RPMI7951 (cell line): ENCODE measurements at regions not wholly inside any gene's neighbourhood (a gene's known extent, or its start where the extent isn't known, plus 50 kb on each side); places are given as distances from the start of the nearest gene placed in this dataset.
"Not testable (repeated sequence)": the region's sequence is repeated elsewhere in the genome, so short reads cannot be mapped to it uniquely, and the experiment has no call there.

Experiments used
- DNase-seq: peaks from one replicate; pipeline ENCODE4 v3.0.0-alpha.2; 2012; ENCODE audit warnings: low read depth

DNA sequence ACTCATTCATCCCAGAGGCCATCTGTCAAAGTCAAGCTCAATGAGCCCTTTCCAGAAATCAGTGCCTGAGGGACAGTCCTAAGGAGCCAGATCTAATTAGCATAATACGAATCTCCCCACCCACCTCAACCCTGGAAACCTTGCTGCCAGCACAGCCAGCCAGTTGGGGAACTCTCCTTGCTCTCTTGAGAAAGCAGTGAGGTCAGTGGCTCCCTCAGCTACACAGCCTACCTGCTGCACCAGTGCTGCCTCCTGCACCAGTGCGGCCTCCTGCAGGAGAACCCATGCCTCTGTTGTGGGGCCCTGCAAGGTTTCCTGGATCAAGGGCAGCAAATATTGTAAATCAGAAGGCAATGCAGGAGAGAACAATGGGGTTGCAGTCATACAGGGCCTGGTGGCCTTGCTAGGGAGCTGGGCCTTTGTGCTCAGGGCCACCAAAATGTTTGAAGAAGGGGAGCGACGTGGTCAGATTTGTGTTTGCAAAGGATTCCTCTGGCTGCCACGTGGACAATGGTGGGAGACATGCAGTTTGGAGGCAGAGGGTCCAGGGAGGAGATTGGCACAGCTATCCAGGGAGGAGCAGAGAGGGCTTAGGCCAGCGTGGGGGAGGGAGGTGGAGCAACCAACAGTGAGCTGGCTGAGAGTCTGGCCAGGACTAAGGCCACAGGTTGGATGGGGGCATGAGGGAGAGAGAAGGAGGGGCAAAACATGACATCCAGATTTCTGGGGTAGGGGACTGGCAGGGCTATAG, 124.3 kb upstream of the MAMLD1 start:
- no peak for DNase-seq

DNA sequence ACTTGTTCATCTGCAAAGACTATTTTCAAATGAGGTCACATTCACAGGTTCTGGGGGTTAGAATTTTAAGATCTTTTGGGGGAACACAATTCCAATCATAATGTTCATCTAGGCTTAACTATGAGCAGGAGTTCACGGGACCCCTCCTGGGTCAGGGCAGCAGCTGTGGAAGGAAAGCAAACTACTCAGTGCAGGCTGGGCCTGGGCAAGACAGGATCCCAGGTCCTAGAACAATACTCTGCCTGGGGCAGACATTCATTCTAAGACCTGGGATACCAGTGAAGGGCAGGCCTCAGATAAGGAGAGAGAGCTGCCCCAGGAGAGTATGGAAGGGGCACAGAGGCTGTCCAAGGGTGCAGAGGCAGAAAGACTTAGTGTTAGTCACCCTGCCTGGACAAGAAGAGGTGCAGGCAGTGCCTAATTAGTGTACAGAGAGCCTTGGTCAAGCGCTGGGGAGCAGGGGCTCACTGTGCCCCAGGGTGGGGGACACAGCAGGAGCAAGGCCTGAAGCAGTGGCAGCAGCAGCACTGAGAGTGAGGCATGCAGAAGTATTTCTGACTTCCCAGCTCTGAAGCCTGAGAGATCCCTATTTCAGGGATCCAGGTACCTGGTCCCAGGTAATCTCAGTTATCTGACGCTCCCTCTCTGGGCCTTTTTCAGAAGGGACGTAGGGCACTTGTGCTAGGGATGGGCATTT, 123.0 kb upstream of the MAMLD1 start:
- DNase-seq, result no peak

DNA sequence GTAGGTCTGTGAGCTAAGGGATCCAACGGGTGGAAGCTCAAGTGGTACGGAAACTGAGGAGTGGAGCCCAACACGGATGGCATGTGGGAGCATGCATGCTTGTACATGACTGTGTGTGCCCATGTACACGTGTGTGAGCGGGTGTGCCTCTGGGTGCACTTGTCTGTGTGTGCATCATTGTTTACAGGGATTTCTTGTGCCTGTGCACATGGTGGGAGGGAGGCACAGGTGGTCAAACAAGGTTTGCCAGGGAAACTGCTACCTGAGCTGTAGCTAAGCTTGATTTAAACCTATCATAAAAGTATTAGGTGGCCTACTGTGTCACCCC, 122.5 kb upstream of the MAMLD1 start:
- no peak for DNase-seq

DNA sequence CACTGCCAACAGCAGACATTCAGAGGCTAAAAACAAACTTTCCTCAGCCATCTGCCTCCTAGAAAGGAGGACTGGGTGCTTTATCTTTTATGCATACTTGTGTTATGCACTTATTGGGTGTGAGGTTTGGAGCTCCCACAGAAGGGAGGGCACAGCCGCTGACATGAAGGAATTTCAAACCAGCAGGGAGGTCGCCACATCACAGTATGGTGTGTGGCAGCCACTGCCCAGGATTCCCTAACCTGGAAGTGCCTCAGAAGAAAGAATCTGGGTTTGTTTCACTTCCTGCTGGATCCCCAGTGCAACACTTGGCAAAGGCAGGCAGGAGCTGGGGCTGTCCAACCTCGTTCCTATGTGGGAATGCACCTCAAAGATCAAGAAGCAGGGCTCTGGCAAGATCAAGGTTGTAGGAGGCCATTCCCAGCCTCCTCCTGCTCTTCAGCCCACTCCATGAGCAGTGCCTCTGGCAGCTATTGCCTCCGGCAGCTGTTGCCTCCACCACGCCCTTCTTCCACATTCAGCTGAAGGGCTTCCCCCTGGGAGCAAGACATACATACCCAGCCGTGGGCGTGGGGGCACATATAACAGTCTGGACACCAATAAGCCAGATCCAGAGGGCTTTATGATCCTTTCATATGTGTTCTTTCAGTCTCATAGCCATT, 109.0 kb upstream of the MAMLD1 start:
- DNase-seq, result no peak

DNA sequence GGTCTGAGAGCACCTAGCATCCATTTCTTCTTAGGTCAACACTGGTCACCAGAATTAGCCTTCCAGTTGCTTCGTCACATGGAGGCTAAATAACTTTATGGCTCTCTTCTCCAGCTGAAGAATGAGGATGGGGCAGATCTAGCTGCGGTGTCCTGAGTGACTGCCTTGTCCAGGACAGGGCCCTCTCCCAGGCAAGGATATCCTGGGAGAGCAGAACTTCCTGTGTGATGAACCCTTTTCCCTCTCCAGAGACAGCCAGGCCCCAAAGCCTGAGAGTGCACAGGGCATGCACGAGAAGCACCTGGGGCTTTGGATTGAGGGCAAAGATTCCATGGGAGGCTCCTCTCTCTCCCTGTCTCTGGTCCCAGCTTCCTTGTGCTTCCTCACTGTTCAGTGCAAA, 108.2 kb upstream of the MAMLD1 start:
- no peak for DNase-seq

DNA sequence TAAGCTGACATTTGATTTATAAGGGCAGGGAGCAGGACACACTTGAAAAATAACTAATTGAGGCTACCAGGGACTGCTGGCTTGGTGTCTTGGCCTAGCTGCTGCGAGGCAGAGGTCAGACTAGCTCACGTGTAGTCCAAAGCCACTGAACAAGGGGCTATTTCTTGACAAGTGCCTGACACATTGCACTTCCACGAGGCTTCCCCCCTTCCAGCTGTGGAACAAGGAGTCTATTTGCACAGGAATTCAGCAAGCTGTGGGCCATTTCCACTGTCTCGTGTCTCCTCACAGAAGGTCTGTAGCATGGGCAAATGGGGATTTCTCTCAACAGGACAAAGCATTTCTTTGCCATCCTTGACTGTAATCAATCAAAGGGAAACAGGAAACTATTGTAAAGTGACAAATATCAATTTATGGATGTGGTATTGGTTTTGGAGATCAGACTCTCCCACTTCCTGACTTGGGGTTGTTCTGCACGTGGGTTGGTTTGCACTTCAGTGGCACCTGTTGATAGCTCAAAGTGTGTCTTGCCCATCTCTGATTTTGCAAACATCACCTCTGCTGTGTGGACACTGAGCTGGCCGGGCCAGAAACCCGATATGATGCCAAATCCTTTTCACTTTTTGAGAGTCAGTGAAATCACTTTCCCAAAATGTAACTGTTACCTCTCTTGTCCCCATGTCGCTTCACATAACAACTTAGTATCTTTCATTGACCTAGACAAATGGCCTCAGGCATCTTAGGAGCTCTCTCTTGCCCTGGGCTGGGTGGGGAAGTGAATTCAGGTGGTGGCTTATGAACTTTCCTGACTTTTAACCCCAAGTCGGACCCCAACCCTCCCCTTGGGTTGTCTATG, 107.4 kb upstream of the MAMLD1 start:
- DNase-seq, result no peak

DNA sequence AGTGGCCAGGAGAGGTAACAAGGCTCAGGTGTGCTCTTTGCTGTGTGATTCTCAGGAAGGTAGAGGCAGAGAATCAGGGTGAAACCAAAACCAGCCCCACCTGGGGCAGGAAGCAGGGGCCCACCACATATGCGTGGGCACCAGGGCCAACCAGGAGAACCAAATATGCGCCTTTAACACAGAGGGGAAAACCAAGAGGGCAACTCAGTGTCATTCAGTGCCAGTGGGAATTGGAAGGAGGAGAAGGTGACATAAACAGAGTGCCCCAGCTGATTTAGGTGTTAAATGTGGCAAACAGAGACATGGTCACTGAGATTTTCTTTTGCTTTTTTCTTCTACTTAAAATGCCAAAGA, 106.8 kb upstream of the MAMLD1 start:
- DNase-seq, result no peak

DNA sequence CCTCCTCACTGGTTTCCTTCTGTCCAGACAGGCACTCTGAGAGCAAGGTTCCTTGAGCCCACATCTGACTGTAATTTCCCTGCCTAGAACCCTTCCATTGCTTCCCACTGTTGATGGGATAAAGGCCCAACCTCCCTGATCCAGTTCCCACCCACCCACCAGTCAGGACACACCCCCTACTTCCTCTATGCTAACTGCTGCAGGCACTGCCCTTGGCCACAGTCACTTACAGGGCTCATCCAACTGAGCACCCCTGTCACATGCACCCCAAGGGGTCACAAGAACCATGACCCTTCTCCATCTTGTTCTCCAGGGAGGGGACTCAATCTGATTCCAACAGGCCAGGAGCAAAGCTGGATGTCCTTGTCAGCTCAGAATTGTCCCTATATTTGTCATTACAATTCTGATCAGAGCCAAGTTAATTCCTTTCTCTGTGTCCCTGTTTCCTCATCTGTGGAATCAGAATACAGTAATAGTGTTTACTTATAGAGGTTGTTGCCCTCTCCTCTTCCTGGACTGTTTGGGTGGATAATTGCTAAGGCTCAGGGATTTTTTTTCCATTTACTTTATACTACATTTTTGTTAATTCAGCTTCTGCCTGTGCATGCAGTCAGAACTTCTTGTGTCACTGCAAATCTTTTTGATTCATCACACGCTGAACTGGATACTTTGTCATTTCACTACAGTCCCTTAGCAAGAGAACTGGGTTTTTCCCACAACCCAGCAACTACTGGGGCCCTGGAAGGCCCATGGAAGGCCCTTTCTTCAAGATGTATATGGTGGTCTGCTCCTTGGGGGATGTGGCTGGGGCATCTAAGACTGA, 105.6 kb upstream of the MAMLD1 start:
- no peak for DNase-seq

DNA sequence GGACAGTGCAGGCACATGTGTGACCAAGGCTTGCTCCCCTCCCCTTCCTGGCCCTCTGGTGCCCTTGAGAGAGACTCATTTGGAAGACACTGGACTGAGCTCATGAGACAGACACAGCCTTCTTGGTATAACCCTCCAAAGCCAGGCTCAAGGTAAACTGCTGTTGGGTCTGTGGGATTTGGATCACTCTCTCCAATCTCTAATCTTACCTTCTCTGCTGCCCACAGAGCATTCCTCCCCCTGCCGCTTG, 105.0 kb upstream of the MAMLD1 start:
- no peak for DNase-seq

DNA sequence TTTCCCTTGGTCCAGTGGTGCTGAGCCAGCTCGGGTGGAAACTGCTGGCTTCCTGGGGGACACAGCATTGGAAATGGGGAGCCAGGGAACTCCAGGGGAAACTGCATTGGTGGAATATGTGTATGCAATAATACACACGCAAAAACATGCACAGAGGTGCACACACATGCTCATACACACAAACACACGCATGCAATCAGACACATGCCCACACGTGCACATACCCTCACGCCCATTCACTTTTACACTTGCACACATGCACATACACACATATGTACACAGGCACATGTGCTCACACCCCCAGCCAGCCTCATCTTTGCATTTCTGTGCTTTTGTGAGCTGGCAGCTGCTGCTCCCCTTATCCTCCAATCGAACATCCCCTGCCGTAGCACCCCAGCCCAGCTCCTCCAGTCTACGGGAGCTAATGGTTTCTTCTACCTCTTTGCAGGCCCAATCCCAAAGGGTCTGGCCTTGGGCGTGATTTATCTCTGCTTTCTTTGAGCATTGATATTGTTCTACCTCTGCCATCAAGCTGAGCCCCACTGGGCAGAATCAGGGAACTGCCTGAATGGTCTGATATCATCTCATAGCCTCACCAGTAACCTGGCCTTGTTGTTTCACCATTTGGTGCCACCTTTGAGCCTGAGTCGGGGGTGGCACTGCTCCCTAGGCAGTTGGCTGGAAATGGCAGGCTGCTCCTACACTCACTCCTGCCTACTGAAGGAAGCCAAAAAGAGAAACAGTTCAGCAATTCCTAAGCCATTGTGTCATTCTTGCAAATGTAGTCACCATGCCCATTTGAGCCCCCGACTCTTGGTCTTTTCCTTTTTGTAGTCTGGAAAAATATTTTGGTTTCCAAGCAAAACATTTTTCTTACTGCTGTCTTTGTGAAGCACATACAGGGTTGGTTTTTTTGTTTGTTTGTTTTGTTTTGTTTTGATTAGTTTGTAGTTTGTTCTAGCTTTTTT, 104.4 kb upstream of the MAMLD1 start:
- peak; percentile 24 for DNase-seq

DNA sequence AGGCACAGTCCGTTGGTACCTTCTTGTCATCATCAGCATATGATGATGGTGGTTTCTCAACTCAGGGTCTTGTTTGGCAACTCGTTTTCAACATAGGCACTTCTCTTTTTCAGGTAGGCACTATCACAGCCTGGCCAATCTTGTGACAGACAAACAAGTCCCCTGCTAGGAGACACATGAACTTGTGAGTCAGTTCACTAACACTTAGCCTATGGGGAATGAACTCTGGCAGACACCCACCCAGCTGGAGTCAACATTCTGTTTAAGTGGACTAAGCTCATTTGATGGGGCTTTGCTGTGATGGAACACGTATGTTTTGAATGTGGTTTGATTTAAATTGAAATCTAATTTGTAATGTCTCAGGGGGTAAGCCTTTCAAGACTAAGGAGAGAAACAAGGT, 100.7 kb upstream of the MAMLD1 start:
- no peak for DNase-seq

DNA sequence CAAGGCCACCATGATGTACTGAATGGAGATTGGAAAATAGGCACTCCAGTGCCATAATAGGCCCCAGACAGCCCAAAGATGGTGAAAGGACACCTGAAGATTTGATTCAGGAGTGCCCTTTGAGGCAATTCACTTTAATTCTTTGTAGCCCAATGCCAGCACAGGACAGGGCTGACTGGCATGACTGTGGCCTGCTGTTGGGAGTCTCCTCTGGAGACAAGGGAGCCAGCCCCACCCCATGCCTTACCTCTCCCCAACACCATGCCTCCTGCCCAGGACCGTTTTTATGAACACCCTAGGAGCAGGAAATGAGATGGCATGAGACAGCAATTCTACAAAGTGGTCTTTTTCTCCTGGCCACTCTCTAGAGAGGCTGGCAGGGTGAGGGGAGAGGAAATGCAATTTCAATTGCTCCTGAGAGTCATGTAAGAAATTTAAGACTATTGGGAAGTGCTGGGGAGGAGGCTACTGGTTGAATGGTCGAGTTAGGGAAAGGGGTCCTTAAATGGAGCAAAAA, 94.2 kb upstream of the MAMLD1 start:
- no peak for DNase-seq

DNA sequence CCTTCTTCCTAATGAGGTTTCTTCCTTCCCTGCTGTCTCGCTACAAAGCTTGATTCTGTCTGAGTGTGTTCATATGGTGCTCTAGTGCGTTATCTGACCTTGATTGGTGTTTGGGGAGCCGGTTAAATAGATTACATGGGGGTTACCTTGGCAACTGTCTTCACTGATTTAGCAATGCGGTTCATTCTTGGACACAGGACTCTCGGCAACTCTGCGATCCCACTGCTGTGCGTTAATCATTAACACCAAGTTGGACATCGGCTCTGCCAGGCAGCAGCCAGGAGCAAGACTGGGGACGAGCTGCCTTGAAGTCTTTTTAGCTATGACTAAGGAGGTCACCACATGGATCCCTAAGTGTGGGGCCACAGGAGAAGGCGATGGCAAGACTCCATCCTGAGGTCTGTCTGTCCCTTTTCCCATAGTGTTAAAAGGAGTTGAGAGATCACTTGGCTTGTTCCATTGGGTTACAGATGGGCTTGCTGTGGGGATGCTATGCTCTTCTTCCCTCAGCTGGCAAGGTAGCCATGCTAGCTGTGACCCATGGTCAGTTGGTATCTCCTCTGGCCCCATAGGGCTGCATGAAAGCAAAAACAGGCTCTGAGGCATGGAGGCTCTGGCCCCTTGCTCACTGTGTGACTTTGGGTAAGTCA, 93.4 kb upstream of the MAMLD1 start:
- no peak for DNase-seq

DNA sequence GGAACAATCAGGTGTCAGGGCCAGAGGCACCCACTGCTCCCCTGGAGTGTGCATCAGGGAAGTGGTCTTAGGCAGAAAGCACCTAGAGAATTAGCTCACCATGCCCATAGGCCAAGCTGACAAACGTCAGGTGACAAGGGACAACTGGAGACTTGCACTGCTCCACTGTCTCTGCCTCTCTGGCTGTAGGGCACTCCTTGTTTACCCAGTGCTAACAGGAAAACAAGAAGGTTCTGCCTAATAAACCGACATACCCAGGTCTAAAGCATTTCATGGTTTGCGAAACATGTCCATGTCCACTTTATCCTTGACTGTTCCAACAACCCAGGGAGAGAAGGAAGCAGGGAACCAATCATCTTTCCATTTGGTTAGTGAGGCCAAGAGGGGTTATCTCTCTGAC, 92.5 kb upstream of the MAMLD1 start:
- DNase-seq, result no peak

DNA sequence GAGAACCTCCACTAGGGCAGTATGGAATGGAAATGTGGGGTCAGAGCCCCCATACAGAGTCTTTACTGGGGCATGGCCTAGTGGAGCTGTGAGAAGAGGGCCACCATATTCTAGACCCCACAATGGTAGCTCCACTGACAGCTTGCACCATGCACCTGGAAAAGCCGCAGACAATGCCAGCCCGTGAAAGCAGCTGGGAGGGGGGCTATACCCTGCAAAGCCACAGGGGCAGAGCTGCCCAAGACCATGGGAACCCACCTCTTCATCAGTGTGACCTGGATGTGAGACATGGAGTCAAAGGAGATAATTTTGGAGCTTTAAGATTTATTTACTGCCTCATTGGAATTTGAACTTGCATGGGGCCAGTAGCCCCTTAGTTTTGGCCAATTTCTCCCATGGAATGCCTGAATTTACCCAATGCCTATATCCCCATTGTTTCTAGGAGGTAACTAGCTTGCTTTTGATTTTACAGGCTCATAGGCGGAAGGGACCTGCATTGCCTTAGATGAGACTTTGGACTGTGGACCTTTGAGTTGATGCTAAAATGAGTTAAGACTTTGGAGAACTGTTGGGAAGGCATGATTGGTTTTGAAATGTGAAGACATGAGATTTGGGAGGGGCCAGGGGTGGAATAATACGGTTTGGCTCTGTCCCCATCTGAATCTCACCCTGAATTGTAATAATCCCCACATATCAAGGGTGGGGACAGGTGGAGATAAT, 89.4 kb upstream of the MAMLD1 start:
- not testable (repeated sequence) for DNase-seq

DNA sequence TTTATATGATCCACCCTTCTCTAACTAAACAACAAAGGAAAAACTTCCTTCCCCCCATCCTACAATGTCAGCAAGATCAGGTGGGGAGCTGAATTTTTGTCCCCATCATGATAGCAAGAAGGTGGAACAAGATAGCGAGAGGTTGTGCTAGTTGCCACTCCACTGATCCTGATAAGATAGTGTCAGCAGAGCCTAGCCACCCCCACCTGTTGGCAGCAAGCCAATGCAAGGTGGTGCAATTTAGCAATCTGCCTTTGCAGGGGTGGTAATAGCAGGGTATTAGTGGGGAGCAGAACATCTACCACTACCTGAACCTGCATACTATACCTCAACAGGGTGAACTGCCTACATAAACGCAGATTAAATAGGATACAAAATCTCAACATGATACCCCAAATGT, 80.2 kb upstream of the MAMLD1 start:
- no peak for DNase-seq

DNA sequence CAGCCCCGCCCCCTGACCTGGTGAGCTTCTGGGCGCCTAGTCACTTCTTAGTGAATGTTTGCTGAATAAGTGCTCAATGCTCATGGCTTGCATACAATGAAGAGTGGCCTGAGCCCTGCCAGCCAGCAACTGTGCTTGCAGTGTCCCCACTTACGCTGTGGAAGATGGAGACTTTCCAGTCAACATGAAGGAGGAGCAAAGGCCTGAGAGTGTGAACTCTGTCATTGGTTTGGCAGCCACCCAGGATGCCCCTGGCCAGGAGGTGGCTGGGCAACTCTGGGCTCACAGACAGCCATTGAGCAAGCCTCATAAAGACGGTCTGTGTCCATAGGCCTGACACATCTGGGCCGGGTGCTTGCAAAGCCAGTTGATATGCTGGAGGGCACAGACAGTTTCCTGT, 72.1 kb upstream of the MAMLD1 start:
- peak; percentile 95 for DNase-seq

DNA sequence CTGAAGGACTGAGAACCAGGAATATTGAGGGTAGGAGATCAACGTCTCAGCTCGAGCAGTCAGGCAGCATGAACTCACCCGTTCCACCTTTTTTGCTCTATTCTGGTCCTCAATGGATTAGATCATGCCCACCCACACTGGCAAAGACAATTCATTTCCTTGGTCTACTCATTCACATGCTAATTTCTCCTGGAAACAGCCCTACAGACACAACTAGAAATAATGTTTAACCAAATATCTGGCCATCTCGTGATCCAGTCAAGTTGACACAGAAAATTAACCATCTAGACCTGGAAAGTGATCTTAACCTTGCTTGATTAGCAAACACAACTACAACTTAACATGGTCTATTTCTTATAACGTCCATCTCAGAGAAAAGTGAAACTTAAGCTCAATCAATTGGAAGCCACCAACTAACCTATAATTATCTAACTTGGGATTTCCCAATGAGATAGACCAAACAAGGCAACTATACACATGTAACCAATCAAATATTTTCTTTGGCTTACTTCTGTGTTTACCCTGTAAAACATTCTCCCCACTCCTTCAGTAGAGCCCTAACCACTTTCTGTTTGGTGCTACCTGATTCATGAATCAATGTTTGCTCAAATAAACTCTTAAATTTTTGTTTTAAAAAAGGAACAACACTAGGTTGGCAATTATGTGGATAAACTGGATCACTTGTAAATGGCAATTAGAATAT, 69.7 kb upstream of the MAMLD1 start:
- DNase-seq, result no peak
